Renal cortical epithelial cell (primary cell): ENCODE measurements at regions not wholly inside any gene's neighbourhood (a gene's known extent, or its start where the extent isn't known, plus 50 kb on each side); places are given as distances from the start of the nearest gene placed in this dataset.

Source experiments
- DNase-seq: peaks from one replicate; pipeline ENCODE4 v3.0.0-alpha.2; 2011; ENCODE audit warnings: low read depth

DNA sequence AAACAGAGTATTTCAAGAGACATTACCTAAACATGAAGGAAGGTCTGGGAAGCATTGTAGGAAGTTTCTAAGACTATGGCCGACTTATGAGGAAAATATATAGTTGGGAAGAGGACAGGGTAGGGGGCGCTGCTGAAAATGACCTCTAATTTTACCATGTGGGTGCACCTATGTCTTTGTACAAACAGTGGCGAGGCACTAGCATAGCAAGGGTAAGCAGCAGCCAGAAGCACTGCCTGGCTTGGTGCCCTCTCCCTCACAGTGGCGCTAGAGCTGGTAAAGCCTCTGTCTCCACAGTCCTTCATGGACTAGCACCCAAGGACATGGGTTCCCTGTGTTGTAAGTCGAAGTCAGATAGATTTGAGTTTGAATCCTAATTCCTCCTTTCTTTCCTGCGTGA lies 461.2 kb downstream of the INHBA start:
- DNase-seq = no peak

- no peak for DNase-seq
Observed at GRCh38 chr7:41239596-41239995, 463.3 kb downstream of the INHBA start.

DNA sequence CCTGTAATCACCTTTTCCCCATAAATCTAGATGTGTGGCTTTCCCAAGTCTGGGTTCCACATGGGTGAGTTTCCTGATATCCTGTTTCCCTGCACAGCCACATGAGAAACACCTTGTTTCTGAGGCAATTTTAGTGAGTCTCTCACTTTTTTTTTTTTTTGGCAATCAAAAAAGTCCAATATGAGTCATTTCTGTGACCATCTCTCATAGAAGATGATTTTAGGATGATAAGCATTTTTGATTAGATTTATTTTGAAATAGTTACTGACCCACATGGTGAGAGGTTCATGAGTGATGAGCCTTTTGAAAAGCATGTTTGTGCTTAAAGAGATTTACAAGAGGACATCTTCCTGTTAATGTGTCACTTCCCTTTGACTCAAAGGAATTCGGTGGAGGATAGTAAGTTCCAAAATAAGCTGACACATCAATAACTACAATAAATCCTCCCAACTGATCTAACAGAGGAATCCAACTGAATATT lies 464.0 kb downstream of the INHBA start:
- DNase-seq = peak; percentile 57

GRCh38 chr7:41237956-41238355 lies 464.9 kb downstream of the INHBA start:
- no peak for DNase-seq

DNA sequence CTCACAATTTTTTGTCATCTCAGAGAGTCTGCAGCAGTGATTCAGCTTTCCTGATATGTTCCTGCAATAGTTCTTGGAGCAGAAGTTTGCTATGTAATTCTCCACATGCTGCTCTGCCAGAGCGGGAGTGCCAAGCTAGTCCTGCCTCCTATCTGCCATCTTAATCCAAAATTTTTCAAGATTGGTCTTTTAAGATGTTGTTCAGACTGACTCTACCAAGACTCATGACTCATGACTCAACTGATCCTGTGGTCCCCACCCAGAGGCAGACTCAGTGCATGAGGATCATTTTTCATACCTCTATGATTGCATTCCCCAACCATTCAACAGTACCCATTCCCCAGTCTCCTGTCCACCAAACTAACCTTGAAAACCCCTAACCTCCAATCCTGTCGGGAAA lies 470.8 kb downstream of the INHBA start:
- no peak for DNase-seq

DNA sequence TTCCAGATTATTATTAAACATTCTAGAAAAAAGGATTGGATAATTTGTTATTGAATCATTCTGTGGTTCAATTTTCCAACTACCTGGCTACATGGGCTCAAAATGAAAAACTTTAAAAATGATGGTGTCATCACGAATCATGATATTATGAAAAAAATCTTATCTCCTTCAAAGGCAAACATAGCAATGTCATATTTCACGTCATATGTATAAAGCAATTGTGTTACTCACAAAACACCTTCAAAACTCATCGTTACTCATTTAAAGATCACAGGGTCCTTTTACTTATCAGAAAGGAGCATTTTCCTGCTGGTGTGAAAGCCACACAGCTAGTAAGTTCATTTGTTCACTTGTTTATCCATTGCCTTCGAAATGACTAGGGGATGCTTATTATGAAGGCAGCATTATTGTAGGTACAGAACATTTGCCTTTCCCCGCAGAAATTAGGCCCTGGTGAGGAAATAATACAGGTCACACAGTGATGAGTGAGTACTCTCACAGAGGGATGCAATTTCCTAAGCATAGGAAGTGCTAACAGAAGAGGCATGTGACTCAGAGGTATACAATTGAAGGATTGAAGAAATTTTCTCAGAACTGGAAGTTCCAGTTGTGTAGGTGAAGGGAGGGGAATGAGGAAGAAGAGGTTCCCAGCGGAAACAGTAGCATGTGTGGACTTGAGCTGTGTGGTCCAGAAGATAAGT lies 478.7 kb downstream of the INHBA start:
- peak; percentile 42 for DNase-seq

DNA sequence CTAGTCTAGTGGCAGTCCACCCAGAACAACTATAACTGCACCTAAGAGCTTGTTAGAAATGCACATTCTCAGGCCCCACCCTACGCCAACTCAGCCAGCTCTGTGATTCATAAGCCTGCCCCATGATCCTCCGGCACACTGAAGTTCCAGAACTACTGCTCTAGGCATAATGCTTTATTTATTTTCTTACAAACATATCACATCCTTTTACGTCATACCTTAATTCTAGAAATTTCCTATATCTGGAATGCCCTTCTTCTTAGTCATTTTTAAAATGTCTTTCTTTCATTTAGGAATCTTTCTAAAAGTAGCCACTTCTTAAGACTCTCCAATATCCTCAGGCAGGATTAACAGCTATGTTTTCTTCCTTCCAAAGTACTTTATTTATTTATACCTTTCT lies 480.1 kb downstream of the INHBA start:
- DNase-seq = no peak

GRCh38 chr7:41220266-41220665 lies 482.6 kb downstream of the INHBA start:
- DNase-seq = no peak

DNA sequence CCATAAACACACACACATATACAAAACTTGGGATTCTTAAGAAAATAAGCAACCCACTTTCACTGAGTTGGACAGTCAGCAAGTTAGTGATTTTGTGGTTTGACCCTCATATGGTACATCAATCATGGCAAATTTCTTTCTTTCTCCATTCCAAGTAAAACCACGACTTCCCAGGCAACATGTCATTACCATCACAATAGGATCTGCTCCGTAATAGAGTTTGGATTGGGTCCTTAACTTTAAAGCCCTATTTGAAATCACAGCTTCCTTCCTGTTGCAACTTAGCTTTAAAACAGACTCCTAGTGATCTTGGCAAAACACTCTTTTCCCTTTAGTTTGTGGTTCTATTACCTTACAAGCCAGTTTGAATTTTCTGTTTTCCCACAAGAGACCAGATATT lies 483.6 kb downstream of the INHBA start:
- peak; percentile 70 for DNase-seq

GRCh38 chr7:41217306-41217705 lies 485.6 kb downstream of the INHBA start:
- peak; percentile 53 for DNase-seq

- DNase-seq = no peak
Observed at GRCh38 chr7:41207141-41207540, 495.7 kb downstream of the INHBA start.

- no peak for DNase-seq
Observed at GRCh38 chr7:41206267-41206666, 496.6 kb downstream of the INHBA start.

- DNase-seq = no peak
Observed at GRCh38 chr7:41205600-41205999, 497.3 kb downstream of the INHBA start.

- no peak for DNase-seq
Observed at GRCh38 chr7:41203542-41203941, 499.3 kb downstream of the INHBA start.

DNA sequence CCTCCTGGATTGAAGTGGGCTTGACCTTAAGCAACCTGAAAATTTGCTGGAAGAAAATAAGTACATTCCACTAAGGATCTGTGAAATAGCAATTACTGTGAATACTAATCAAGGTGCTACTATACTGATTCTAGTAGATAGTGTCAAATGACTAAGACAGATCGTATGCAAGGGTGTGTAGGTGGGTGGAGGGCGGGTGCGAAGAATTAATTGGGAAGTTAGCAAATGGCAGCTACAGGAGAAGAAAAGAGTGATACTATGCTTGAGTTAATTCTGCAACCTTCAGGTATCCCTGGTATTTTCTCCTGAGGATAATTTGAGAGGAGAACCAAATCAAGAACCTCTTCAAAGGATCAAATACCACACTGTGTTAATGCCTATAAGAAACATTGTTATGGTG lies 501.9 kb downstream of the INHBA start:
- DNase-seq = no peak

GRCh38 chr7:41199136-41199535 lies 503.8 kb downstream of the INHBA start:
- DNase-seq = no peak

DNA sequence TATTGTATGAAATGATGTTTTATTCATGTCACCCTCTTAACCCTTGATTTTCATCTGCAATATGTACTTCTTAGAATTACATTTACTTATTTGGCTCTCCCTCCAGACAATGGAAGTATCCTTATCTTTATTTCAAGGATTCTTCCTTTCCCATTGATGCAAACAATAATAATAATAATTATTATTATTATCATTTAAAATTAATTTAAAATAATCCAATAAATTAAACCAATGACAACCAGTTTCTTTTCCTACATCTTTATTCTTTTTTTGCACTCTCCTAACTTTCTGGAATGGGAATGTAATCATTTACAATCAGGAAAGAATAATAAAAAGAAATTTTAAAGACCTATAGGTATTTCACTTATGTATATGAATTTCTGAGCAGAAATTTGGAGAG lies 504.4 kb downstream of the INHBA start:
- DNase-seq = no peak

DNA sequence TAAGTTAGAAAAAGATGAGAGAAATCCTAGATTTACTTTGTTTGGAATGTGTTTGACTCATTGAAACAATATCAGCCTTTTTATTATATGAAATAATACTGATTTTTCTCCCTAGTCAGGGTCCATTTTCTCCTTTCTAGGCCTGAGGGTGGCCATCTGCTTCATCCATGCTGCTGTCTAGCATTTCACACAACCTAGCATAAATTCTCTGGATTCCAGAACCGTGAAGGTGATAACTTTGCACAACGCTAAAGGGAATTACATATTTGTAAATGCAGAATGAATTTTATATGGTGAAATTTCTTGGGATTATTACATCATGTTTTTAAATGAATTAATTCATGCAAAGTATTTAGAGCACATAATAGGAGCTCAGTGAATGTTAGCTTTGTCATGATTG lies 505.1 kb downstream of the INHBA start:
- DNase-seq = no peak

- no peak for DNase-seq
Observed at GRCh38 chr7:41193738-41194282, 509.1 kb downstream of the INHBA start.

- DNase-seq = no peak
Observed at GRCh38 chr7:41190581-41190980, 512.3 kb downstream of the INHBA start.

- DNase-seq = peak; percentile 99
Observed at GRCh38 chr7:41189866-41190265, 513.0 kb downstream of the INHBA start.

- DNase-seq = peak; percentile 70
Observed at GRCh38 chr7:41188163-41189130, 514.4 kb downstream of the INHBA start.

GRCh38 chr7:41187322-41187721 lies 515.6 kb downstream of the INHBA start:
- DNase-seq = no peak
